ENCODE measurements at regions not wholly inside any gene's neighbourhood (a gene's known extent, or its start where the extent isn't known, plus 50 kb on each side); places are given as distances from the start of the nearest gene placed in this dataset.

DNA sequence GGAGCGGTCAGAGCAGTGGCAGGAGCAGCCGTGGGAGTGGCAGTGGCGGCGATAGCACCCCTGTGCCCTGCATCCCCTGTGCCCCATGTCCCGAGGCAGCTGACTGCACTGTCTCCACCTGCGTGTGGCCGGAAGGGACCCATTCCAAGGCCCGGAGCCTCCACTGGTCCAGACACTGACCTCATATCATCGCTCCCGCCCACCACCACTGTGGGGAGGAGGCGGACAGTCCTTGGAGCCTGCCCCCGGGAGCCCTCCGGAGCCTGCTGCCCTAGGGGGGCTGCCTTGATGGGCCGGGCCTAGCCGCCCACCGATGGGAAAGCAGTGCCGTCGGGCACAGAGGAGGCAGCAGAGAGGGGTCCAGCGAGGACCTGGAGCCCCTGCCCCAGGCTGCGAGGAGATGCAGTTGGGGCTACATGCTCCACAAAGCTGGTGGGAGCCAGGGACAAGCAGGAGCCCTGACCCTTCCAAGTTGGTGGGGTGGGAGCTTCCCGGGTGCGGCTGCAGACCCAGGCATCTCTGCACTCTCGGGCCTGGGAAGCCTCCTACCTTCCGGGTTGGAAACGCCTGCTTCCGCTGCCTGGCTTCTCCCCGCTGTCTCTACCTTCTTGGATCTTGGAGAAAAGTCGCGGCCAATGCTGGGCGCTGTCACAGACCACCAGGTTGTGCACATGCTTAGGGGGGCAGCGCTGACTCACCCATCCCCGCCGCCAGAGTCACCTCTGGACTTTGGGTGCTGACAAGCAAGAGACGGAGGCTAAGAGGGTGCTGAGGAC, 283.2 kb upstream of the ROBO1 start:
- TF ChIP-seq EP300 (IDR thresholded peaks at IDR 0.05): no peak
- TF ChIP-seq POLR2AphosphoS5 (IDR thresholded peaks at IDR 0.05): no peak
- no peak for TF ChIP-seq POLR2A (IDR thresholded peaks at IDR 0.05)
- TF ChIP-seq, protein P1, sequence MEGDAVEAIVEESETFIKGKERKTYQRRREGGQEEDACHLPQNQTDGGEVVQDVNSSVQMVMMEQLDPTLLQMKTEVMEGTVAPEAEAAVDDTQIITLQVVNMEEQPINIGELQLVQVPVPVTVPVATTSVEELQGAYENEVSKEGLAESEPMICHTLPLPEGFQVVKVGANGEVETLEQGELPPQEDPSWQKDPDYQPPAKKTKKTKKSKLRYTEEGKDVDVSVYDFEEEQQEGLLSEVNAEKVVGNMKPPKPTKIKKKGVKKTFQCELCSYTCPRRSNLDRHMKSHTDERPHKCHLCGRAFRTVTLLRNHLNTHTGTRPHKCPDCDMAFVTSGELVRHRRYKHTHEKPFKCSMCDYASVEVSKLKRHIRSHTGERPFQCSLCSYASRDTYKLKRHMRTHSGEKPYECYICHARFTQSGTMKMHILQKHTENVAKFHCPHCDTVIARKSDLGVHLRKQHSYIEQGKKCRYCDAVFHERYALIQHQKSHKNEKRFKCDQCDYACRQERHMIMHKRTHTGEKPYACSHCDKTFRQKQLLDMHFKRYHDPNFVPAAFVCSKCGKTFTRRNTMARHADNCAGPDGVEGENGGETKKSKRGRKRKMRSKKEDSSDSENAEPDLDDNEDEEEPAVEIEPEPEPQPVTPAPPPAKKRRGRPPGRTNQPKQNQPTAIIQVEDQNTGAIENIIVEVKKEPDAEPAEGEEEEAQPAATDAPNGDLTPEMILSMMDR (IDR thresholded peaks at IDR 0.05): no peak
- Histone ChIP-seq H3K4me3 (no peak overlapping the region), H3K36me3 (no peaks in the 10 kb centered on the region), H3K9me3 (no peaks in the 10 kb centered on the region), H3K4me1 (no peaks in the 10 kb centered on the region), H3K27ac (no peak overlapping the region), H3K27me3 (no peaks in the 10 kb centered on the region)
- peak in 1 of 2 donors; percentile 52 for DNase-seq (ENCODE audit: low spot score in 2 of 2)
- 93% methylated on average over 13 of the region's 34 CpGs for WGBS

DNA sequence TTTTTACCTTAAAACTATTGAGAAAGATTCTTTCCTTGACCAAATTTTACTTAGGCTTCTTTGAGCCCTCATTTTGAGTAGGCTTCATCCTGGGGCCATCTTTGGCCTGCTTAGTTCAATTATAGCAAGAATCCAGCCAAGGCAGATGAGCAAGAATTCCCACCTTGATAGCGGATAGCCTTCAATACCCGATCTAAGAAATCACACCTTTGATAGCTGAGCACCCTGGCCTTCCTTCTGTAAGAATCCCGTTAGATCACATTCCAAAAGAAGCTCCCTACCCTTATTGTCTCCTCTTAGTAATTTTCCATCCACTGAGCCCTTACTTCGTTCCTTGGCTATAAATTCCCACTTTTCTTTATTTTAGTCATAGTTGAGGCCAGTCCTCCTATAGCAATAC, 275.4 kb upstream of the ROBO1 start:
- 80% methylated on average over 4 of the region's 4 CpGs for WGBS
- no peak for DNase-seq (ENCODE audit: low spot score in 2 of 2)
- Histone ChIP-seq H3K4me3 (no peak overlapping the region), H3K9me3 (peaks cover 4% of the 10 kb centered on the region), H3K27me3 (no peaks in the 10 kb centered on the region), H3K4me1 (no peaks in the 10 kb centered on the region), H3K27ac (no peak overlapping the region), H3K36me3 (no peaks in the 10 kb centered on the region)
- no peak for TF ChIP-seq POLR2AphosphoS5 (IDR thresholded peaks at IDR 0.05)
- TF ChIP-seq, protein P1 (IDR thresholded peaks at IDR 0.05): no peak
- TF ChIP-seq POLR2A (IDR thresholded peaks at IDR 0.05): no peak
- no peak for TF ChIP-seq EP300 (IDR thresholded peaks at IDR 0.05)

DNA sequence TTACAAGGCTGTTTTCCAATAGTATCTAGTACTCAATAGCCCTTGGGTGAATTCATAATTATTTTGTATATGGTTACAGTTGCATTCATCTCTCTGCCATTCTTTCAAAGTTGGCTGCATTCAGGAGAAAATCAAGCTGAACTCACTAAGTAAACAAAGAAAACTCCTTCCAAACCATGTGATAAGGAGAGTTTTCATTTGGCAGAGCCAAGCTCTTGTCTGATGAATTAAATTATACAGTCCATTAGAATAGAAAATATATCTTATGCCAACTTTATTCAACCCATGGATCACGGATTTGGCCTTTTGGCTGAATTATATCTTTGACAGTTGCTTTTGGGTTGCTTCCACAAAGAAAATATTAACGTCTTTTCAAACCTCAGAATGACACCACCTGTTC, 272.3 kb upstream of the ROBO1 start:
- 51% methylated on average over 2 of the region's 2 CpGs for WGBS
- Histone ChIP-seq H3K27me3 (no peaks in the 10 kb centered on the region), H3K4me1 (no peaks in the 10 kb centered on the region), H3K4me3 (no peak overlapping the region), H3K9me3 (peaks cover 4% of the 10 kb centered on the region), H3K36me3 (no peaks in the 10 kb centered on the region), H3K27ac (no peak overlapping the region)
- no peak for TF ChIP-seq EP300 (IDR thresholded peaks at IDR 0.05)
- no peak for TF ChIP-seq POLR2A (IDR thresholded peaks at IDR 0.05)
- TF ChIP-seq POLR2AphosphoS5 (IDR thresholded peaks at IDR 0.05): no peak
- TF ChIP-seq, protein P1 (IDR thresholded peaks at IDR 0.05): no peak
- DNase-seq (ENCODE audit: low spot score in 2 of 2): no peak

DNA sequence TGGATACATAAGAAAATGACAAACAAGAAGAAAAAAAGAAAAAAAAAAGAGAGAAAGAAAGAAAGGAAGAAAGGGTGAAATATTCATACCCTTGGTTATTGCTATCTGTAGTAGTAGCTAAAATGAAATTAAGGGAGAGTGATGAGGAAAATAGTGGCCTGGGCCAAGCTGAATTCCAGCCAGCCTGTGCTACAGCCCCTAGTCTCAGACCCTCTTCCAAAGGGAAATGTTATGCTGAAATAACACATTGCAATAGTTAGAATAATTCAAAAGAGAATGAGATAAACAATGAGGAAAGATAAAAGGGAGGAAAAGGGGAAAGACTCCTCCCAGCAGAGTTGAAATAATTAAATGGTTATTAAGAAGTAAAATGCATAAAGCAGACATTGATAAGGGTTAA, 268.4 kb upstream of the ROBO1 start:
- H3K4me3 ChIP-seq: no peak overlapping the region
- no peaks in the 10 kb centered on the region for H3K4me1 ChIP-seq
- TF ChIP-seq EP300 (IDR thresholded peaks at IDR 0.05) (no peak), POLR2AphosphoS5 (IDR thresholded peaks at IDR 0.05) (no peak)
- TF ChIP-seq, protein P1 (IDR thresholded peaks at IDR 0.05): no peak
- no peak for DNase-seq (ENCODE audit: low spot score in 2 of 2)
- H3K9me3 ChIP-seq: peaks cover 4% of the 10 kb centered on the region
- H3K27me3 ChIP-seq: no peaks in the 10 kb centered on the region
- H3K27ac ChIP-seq: no peak overlapping the region
- H3K36me3 ChIP-seq: no peaks in the 10 kb centered on the region

DNA sequence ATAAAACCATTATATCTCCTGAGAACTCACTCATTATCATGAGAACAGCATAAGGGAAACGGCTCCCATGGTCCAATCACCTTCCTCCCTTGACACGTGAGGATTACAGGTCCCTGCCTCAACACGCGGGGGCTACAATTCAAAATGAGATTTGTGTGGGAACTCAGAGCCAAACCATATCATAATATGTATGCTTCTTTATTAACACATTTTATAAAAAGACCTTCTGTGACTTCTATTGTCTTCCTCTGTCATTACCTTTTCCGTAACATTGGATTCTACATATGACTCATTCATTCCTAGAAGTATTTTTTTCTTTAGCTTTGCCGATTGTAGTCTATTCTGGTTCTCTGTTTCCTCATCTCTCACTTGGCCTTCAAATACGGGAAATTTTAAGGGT, 267.2 kb upstream of the ROBO1 start:
- TF ChIP-seq POLR2AphosphoS5 (IDR thresholded peaks at IDR 0.05): no peak
- TF ChIP-seq, protein P1 (IDR thresholded peaks at IDR 0.05): no peak
- Histone ChIP-seq H3K36me3 (no peaks in the 10 kb centered on the region), H3K27ac (no peak overlapping the region), H3K4me1 (no peaks in the 10 kb centered on the region), H3K9me3 (no peaks in the 10 kb centered on the region), H3K4me3 (no peak overlapping the region), H3K27me3 (no peaks in the 10 kb centered on the region)
- no peak for DNase-seq (ENCODE audit: low spot score in 2 of 2)
- WGBS: 80% methylated on average over 7 of the region's 7 CpGs

All from suprapubic skin (tissue), 4 donors.